ENCODE measurements at regions not wholly inside any gene's neighbourhood (a gene's known extent, or its start where the extent isn't known, plus 50 kb on each side); places are given as distances from the start of the nearest gene placed in this dataset.

GRCh38 chr6:82084324-82084920 lies 163.1 kb downstream of the IBTK start:
- no peak for DNase-seq (ENCODE audit: low spot score)
- TF ChIP-seq, protein P1, sequence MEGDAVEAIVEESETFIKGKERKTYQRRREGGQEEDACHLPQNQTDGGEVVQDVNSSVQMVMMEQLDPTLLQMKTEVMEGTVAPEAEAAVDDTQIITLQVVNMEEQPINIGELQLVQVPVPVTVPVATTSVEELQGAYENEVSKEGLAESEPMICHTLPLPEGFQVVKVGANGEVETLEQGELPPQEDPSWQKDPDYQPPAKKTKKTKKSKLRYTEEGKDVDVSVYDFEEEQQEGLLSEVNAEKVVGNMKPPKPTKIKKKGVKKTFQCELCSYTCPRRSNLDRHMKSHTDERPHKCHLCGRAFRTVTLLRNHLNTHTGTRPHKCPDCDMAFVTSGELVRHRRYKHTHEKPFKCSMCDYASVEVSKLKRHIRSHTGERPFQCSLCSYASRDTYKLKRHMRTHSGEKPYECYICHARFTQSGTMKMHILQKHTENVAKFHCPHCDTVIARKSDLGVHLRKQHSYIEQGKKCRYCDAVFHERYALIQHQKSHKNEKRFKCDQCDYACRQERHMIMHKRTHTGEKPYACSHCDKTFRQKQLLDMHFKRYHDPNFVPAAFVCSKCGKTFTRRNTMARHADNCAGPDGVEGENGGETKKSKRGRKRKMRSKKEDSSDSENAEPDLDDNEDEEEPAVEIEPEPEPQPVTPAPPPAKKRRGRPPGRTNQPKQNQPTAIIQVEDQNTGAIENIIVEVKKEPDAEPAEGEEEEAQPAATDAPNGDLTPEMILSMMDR (conservative IDR thresholded peaks at IDR 0.05; ENCODE audit: low read depth): no peak
- no peak overlapping the region for H3K27ac ChIP-seq
- ChIA-PET CTCF (interaction anchor here (0.6 kb wide), 2 partner anchors 37 to 41 kb away, joined by 3 read pairs; no protein-coding TSS in a partner anchor), POLR2A (ENCODE audit: low non-redundant PET) (no interaction called here)

GRCh38 chr6:82083646-82084045 lies 163.9 kb downstream of the IBTK start:
- ChIA-PET POLR2A (ENCODE audit: low non-redundant PET) (no interaction called here), CTCF (no interaction called here)
- TF ChIP-seq, protein P1 (conservative IDR thresholded peaks at IDR 0.05; ENCODE audit: low read depth): no peak
- DNase-seq (ENCODE audit: low spot score): no peak
- no peak overlapping the region for H3K27ac ChIP-seq

DNA sequence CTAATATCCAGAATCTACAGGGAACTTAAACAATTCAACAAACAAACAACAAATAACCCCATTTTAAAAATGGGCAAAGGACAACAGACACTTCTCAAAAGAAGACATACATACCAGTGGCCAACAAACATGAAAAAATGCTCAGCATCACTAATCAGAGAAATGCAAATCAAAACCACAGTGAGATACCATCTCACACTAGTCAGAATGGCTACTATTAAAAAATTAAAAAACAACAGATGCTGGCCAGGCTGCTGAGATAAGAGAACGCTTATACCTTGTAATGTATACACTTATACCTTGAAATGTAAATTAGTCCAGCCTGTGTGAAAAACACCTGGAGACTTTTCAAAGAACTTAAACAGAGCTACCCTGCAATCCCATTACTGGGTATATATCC lies 166.8 kb downstream of the IBTK start:
- CTCF ChIA-PET: no interaction called here
- DNase-seq (ENCODE audit: low spot score): no peak
- no peak overlapping the region for H3K27ac ChIP-seq
- POLR2A ChIA-PET (ENCODE audit: low non-redundant PET): no interaction called here
- TF ChIP-seq, protein P1 (conservative IDR thresholded peaks at IDR 0.05; ENCODE audit: low read depth): no peak

DNA sequence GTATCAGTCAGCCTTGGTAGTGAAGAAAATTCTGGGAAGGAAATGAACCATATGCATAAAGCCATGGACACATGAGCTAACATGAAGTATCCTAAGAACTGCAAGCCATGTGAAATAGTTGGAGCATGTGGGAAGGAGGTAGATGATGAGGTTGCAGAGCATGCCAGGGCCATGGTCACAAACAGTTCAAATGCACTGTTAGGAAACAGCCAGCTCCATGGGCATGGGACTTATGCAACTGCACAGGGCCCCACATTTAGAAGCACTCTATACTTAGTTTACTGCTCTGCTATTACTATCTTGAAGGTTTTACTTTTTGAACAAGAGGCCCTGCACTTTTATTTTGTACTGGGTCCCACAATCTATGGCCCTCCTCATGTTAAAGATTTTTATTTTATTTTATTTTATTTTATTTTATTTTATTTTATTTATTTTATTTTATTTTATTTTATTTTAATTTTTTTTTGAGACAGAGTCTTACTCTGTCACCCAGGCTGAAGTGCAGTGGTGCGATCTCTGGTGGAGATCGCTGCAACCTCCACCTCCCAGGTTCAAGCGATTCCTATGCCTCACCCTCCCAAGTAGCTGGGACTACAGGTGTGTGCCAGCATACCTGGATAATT lies 169.1 kb downstream of the IBTK start:
- DNase-seq (ENCODE audit: low spot score): no peak
- TF ChIP-seq, protein P1 (conservative IDR thresholded peaks at IDR 0.05; ENCODE audit: low read depth): no peak
- ChIA-PET POLR2A (ENCODE audit: low non-redundant PET) (no interaction called here), CTCF (interaction anchor here (0.7 kb wide), 1 partner anchor 10 kb away, joined by 3 read pairs; no protein-coding TSS in a partner anchor)
- no peak overlapping the region for H3K27ac ChIP-seq

DNA sequence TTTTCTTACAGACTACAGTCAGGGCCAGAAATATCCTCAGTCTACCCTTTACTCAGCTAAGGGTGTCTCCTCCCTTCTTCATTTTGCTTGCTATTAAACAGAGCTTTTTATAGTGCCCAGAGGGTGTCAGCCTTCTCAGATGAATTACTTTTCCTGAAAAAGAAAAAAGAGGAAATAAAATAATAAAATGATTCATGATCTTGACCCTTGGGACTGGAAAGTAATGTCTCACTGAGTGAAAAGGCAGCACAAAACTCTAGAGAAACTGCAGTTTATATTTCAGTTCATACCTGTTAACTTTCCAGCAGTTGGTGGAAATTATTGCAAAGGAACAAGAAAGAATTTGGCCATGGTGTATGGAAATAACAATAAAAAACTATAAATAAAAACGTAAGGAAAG lies 170.6 kb downstream of the IBTK start:
- POLR2A ChIA-PET (ENCODE audit: low non-redundant PET): no interaction called here
- TF ChIP-seq, protein P1 (conservative IDR thresholded peaks at IDR 0.05; ENCODE audit: low read depth): no peak
- no peak overlapping the region for H3K27ac ChIP-seq
- CTCF ChIA-PET: interaction anchor here (1.0 to 1.2 kb wide), 2 partner anchors 9 to 101 kb away, joined by 3 read pairs; no protein-coding TSS in a partner anchor
- DNase-seq (ENCODE audit: low spot score): no peak

DNA sequence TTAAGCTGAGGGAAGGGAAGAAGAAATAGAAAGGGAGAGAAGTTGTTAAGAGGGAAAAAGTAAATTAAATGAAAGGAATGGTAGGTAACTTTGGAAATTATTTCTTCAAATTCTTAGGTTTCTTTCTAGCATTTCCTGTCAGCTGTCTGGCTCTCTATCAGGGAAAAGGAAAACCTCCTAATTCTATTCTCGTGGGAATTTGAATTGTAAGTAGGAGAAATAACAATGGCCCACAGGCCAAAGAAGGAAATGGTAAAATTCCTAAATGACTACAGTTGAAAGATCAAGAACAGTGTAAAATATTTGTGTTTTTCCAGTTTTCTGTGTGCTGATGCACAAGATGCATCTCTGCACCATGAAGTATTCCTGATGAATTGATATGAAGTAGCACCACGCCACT lies 173.0 kb downstream of the IBTK start:
- CTCF ChIA-PET: no interaction called here

More for the DNA sequence above, 173.0 kb downstream of the IBTK start:
- POLR2A ChIA-PET (ENCODE audit: low non-redundant PET): no interaction called here
- TF ChIP-seq, protein P1 (conservative IDR thresholded peaks at IDR 0.05; ENCODE audit: low read depth): no peak
- DNase-seq (ENCODE audit: low spot score): no peak
- no peak overlapping the region for H3K27ac ChIP-seq
